Activated T-cell treated with anti-CD3 and anti-CD28 coated beads, Interleukin-2, amount 50 U/mL, for 4 hours (primary cell): ENCODE measurements at regions not wholly inside any gene's neighbourhood (a gene's known extent, or its start where the extent isn't known, plus 50 kb on each side); places are given as distances from the start of the nearest gene placed in this dataset.

Experiments
- ATAC-seq, 2 donors: fragments of 200-7000 bp; cut with Tn5 transposase; one replicate each; pipeline ENCODE4 v1.10.0; 2021
- DNase-seq: peaks from one replicate; pipeline ENCODE4 v3.0.0-alpha.2; 2020
- H3K27me3 Mint-ChIP-seq: one replicate; pipeline ENCODE4 v1.8.0; 2021; ENCODE audit warnings: low read depth, mixed read lengths
- H3K36me3 Mint-ChIP-seq: one replicate; pipeline ENCODE4 v1.8.0; 2022; ENCODE audit warnings: mixed read lengths; ENCODE audit not compliant: insufficient read depth
- H3K4me1 Mint-ChIP-seq: one replicate; pipeline ENCODE4 v1.8.0; 2021; ENCODE audit warnings: low read depth, mixed read lengths
- H3K4me3 Mint-ChIP-seq: one replicate; pipeline ENCODE4 v1.8.0; 2021; ENCODE audit warnings: mild to moderate bottlenecking, moderate library complexity, mixed read lengths
- H3K9me3 Mint-ChIP-seq: one replicate; pipeline ENCODE4 v1.8.0; 2021; ENCODE audit warnings: mixed read lengths

- H3K4me3 Mint-ChIP-seq = no peak overlapping the region
- no peak for DNase-seq
- no peaks in the 10 kb centered on the region for H3K9me3 Mint-ChIP-seq
- H3K27me3 Mint-ChIP-seq = peaks cover 6% of the 10 kb centered on the region
- ATAC-seq = no peak
- no peaks in the 10 kb centered on the region for H3K4me1 Mint-ChIP-seq
- H3K36me3 Mint-ChIP-seq = no peaks in the 10 kb centered on the region
Observed at GRCh38 chr2:47243596-47244323, 67.4 kb upstream of the CALM2 start.

DNA sequence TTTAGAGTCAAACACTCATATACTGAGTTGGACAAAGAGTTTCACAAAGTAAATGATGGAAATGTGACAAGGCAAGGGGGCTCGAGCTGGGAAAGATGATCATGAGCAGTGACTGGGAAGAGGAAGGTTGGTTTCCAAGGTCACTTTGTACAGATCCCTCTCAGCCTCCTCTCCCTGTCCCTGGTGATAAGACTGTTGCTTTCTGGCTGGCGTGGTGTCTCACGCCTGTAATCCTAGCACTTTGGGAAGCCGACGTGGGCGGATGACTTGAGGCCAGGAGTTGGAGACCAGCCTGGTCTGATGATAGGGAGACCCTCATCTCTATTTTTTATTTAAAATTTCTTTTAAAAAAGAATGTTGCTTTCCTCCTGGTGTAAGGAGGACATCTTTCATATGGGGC is 65.4 kb upstream of the CALM2 start:
- H3K27me3 Mint-ChIP-seq = peaks cover 12% of the 10 kb centered on the region
- DNase-seq (no peak), ATAC-seq (no peak)
- no peak overlapping the region for H3K4me3 Mint-ChIP-seq
- no peaks in the 10 kb centered on the region for H3K4me1 Mint-ChIP-seq
- no peaks in the 10 kb centered on the region for H3K36me3 Mint-ChIP-seq
- H3K9me3 Mint-ChIP-seq = no peaks in the 10 kb centered on the region

DNA sequence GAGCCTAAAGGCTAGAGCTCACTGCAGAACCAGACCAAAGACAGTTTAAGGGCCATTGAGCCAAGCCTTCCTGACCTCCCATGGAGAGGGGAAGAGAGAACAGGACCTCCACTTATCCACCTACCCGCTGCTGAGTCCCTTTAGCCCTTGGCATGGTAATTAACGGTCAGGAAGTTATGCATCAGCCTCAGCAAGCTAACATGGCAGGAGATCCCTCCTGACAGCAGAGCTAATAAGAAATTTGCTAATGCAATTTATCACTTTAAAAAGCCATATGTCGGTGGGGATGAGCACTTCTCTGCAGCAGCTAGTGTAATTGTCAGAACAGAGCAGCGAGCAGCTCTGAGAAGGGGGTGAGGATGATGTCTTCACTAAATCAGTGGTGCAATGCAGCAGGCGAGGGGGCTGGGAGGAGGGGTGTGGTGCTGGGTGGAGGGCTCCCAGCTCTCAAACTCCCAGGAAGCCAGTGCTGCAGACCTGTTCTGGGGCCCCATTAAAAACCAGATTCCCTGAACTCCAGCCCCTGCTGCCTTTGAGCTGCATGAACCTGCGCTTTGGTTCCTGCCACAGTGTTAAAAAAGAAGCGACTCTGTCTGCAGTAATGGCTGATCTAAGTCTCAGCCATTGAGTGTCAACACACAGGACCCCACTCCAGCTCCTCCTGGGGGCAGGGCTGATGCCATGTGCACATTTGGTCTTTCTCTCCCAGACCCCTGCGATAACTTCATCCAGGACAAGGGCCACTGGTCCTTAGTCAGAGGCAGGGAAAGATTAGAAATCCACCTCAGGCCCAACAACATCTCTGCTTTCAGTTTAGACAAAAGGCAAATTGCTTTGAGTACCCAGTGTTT is 63.0 kb upstream of the CALM2 start:
- no peak for ATAC-seq
- H3K36me3 Mint-ChIP-seq = no peaks in the 10 kb centered on the region
- H3K4me3 Mint-ChIP-seq = no peak overlapping the region
- DNase-seq = no peak
- H3K9me3 Mint-ChIP-seq = no peaks in the 10 kb centered on the region
- no peaks in the 10 kb centered on the region for H3K4me1 Mint-ChIP-seq
- peaks cover 7% of the 10 kb centered on the region for H3K27me3 Mint-ChIP-seq

- no peaks in the 10 kb centered on the region for H3K36me3 Mint-ChIP-seq
- H3K9me3 Mint-ChIP-seq = no peaks in the 10 kb centered on the region
- ATAC-seq (no peak), DNase-seq (no peak)
- peaks cover 7% of the 10 kb centered on the region for H3K27me3 Mint-ChIP-seq
- H3K4me3 Mint-ChIP-seq = no peak overlapping the region
- H3K4me1 Mint-ChIP-seq = no peaks in the 10 kb centered on the region
Observed at GRCh38 chr2:47238638-47239037, 62.3 kb upstream of the CALM2 start.

GRCh38 chr2:47237375-47238334 is 61.3 kb upstream of the CALM2 start:
- Mint-ChIP-seq H3K9me3 (no peaks in the 10 kb centered on the region), H3K36me3 (no peaks in the 10 kb centered on the region), H3K27me3 (peaks cover 7% of the 10 kb centered on the region), H3K4me3 (no peak overlapping the region), H3K4me1 (no peaks in the 10 kb centered on the region)
- ATAC-seq (no peak), DNase-seq (no peak)

GRCh38 chr2:47236503-47237215 is 60.3 kb upstream of the CALM2 start:
- Mint-ChIP-seq H3K27me3 (peaks cover 7% of the 10 kb centered on the region), H3K4me1 (no peaks in the 10 kb centered on the region), H3K4me3 (no peak overlapping the region), H3K9me3 (no peaks in the 10 kb centered on the region), H3K36me3 (no peaks in the 10 kb centered on the region)
- DNase-seq = no peak
- no peak for ATAC-seq

- DNase-seq = no peak
- Mint-ChIP-seq H3K4me3 (no peak overlapping the region), H3K36me3 (no peaks in the 10 kb centered on the region), H3K9me3 (no peaks in the 10 kb centered on the region), H3K27me3 (peaks cover 7% of the 10 kb centered on the region), H3K4me1 (no peaks in the 10 kb centered on the region)
- no peak for ATAC-seq
Observed at GRCh38 chr2:47235132-47235531, 58.8 kb upstream of the CALM2 start.

DNA sequence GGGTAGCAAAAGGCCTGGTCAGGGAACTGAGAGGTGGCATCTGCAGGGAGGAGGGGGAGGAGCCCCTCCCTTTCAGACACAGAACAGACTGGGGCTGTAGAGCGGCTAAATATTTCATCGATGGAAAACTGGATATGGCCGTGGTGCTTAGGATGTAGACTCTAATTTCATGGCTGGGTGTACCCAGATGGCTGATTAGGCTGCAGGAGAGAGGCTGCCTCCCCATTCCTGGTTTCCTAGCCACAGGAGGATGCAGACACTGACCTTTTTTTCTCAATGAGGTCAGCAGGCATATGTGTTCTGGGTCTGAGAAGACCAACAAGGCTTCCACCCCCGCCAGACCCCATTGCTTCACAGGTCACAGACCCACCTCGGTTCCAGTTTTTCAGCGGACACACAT is 58.1 kb upstream of the CALM2 start:
- no peak for ATAC-seq
- no peaks in the 10 kb centered on the region for H3K36me3 Mint-ChIP-seq
- no peaks in the 10 kb centered on the region for H3K9me3 Mint-ChIP-seq
- no peak overlapping the region for H3K4me3 Mint-ChIP-seq
- peaks cover 7% of the 10 kb centered on the region for H3K27me3 Mint-ChIP-seq
- H3K4me1 Mint-ChIP-seq = no peaks in the 10 kb centered on the region
- DNase-seq = no peak

DNA sequence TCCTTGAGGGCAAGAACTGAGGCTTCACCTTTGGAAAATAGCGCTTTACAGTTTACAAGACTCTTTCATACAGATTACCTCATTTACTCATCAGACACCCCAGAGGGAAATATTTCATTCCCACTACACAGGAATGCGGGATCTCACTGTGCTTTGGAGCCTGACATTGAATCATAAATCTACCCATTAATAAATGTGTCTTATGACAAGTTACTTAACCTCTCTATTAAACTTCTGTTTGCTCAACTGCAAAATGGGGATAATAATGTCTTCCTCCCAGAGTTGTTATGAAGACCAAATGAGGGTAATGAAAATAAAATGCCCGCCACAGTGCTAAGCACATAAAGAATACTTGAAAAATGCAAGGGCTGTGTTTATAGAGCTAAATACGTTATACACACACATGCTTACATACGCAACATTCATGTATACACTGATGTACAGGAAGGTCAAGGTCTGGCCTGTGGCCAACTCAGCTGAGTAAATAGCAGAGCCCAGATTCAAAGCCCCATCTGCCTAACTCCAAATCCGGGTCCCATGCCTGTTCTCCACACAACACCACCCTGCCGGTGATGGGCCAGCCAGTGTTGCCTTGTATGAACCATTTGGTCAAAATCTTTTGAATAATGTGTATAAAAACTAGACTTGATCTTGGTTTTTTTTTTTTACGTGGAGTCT is 56.6 kb upstream of the CALM2 start:
- no peak overlapping the region for H3K4me3 Mint-ChIP-seq
- no peaks in the 10 kb centered on the region for H3K9me3 Mint-ChIP-seq
- H3K36me3 Mint-ChIP-seq = no peaks in the 10 kb centered on the region
- no peaks in the 10 kb centered on the region for H3K4me1 Mint-ChIP-seq
- peaks cover 2% of the 10 kb centered on the region for H3K27me3 Mint-ChIP-seq
- ATAC-seq = no peak
- DNase-seq = no peak

DNA sequence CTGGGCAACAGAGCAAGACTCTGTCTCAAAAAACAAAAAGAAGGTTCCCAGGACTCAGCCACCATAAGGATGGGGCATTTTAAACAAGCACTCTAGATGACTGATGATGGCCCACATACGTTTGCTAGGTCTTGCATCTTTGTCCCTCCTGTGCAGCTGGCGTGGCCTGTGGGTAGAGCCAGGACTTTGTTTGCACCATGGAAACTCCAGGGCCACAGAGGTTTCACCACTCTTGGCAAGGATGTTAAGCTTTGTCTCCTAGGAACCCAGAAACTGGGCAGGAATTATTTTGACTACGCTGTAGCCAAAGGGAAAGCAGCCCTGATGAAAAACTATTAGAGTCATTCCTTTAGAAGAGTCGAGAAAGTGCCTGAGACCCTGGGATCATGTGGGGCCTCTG is 54.1 kb upstream of the CALM2 start:
- Mint-ChIP-seq H3K36me3 (no peaks in the 10 kb centered on the region), H3K27me3 (no peaks in the 10 kb centered on the region), H3K9me3 (no peaks in the 10 kb centered on the region), H3K4me1 (no peaks in the 10 kb centered on the region), H3K4me3 (no peak overlapping the region)
- DNase-seq (no peak), ATAC-seq (no peak)

- Mint-ChIP-seq H3K4me1 (no peaks in the 10 kb centered on the region), H3K36me3 (no peaks in the 10 kb centered on the region), H3K27me3 (no peaks in the 10 kb centered on the region), H3K9me3 (no peaks in the 10 kb centered on the region), H3K4me3 (no peak overlapping the region)
- no peak for ATAC-seq
- DNase-seq = no peak
Observed at GRCh38 chr2:47227532-47228279, 51.4 kb upstream of the CALM2 start.

DNA sequence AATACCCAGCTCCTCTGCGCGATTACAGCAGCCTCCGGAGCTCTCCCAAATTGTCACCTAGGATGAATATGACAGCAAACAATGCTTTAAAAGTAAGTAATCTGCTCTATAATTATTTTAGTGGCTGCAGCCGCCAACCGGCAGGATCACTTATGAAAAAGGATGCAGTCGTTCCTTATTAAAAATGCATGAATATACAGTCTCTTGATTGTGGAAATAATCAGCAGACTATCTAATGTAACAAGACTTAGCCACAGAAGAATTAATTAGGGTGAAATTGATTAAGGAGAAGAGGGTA is 50.6 kb upstream of the CALM2 start:
- Mint-ChIP-seq H3K4me1 (no peaks in the 10 kb centered on the region), H3K4me3 (no peak overlapping the region), H3K27me3 (peaks cover 2% of the 10 kb centered on the region), H3K36me3 (no peaks in the 10 kb centered on the region), H3K9me3 (no peaks in the 10 kb centered on the region)
- ATAC-seq (no peak), DNase-seq (no peak)
